ENCODE measurements at regions not wholly inside any gene's neighbourhood (a gene's known extent, or its start where the extent isn't known, plus 50 kb on each side); places are given as distances from the start of the nearest gene placed in this dataset.

DNA sequence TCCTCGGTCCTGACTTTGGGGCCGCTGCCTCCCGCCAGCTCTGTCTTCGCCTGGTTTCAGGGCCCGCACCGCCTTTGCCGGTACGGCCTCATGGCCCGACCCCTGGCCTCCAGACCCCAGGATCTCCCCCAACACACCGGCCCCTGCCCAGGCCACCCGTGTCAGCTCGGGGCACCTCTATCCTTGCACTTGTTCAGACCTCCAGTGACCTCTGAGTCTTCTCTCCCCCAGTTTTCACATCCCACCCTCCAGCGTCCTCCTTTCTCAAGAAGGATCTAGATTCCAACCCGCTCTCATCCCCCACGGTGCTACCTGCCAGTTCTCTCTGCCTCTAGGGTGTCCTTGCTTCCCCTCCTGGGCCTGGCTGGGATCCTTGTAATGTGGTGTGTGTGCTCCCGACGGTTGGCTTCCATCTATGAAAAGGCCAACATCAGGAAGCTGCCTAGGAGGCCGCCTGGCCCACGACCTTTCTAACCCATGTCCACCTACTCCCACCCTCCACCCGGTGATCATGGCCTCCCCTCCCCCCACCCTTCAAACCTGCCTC, 61.1 kb downstream of the SPATA31C2 start:
- DNase-seq (ENCODE audit: low read depth) = no peak

DNA sequence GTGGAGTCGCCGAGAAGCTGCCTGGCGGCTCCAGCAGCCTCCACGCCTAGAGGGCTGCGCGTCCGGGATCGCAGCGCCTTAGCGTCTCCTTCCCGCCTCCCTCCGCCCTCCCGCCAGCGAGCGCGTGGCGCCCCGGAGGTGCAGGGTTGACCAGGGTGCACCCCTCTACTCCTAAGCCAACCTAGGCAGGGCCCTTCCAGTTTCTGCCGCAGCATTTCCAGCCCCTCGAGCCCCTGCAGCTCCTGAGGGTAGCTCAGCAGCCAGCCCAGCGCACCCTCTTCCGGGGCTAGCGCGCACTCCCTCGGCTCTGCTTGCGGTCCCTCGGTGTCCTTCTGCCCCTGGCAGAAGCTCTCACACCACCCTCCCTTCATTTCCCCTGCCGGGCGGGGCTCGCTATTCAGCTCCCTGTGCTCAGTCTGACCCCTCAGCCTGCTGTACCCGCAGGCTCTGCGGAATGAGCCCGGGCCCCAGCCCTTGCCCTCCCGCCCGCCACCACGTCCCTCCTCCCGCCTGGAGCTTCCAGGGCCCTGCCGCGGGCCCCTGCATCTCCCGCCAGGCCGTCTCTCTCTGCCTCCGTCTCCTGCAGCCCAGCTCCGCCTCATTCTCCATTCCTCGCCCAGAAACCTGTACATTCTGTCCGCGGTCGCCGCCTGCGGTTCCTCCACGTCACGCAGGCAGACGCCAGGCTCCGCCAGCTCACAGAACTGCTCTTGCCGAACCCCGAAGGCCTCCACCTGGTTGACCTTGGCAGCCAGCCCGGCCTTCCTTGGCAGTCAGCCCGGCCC, 61.8 kb downstream of the SPATA31C2 start:
- peak; percentile 71 for DNase-seq (ENCODE audit: low read depth)

DNA sequence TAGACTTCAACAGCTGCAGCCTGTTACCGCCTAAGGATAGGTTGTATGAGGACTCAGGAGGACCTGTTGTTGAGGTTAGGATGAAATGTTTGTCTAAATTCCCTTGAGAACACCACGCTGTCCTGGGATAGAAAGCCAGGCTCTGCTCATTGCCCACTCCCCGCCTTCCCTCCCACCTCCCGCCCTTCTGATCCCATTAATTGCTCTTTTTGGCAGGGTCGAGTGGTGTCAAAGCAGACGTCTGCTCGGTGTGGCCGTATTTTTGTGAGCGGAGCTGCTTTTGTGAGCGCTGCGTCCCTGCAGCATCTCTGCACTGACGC, 62.3 kb downstream of the SPATA31C2 start:
- DNase-seq (ENCODE audit: low read depth) = no peak

DNA sequence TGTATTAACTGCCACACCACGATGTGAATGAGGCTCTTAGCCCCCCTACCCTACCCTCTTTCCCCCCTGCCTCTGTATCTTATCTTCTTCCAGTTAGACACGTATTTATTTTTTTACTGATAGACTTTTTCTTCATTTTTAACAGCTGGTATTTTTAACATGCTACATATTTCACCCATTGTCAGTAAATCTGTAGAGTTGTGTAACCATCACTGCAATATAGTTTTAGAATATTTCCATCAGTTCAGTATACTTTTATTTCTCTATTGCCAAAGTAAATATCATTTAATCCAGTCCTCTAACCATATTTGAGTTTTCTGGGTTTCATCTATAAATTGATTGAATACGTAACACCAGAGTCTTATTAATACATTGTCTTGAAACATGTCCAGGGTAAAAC, 62.8 kb downstream of the SPATA31C2 start:
- DNase-seq (ENCODE audit: low read depth) = no peak

DNA sequence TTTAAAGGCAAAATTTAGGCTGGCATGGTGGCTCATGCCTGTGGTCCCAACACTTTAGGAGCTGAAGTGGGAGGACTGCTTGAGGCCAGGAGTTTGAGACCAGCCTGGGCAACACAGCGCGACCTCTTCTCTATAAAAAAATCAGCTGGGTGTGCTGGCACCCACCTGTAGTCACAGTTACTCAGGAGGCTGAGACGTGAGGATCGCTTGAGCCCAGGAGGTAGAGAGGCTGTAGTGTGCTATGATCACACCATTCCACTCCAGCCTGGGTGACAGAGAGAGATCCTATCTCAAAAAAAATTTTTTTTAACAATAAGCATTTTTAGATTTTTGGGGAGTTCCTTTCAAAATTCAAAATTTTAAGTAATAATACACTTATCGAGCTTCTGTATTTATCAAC, 63.3 kb downstream of the SPATA31C2 start:
- no peak for DNase-seq (ENCODE audit: low read depth)

DNA sequence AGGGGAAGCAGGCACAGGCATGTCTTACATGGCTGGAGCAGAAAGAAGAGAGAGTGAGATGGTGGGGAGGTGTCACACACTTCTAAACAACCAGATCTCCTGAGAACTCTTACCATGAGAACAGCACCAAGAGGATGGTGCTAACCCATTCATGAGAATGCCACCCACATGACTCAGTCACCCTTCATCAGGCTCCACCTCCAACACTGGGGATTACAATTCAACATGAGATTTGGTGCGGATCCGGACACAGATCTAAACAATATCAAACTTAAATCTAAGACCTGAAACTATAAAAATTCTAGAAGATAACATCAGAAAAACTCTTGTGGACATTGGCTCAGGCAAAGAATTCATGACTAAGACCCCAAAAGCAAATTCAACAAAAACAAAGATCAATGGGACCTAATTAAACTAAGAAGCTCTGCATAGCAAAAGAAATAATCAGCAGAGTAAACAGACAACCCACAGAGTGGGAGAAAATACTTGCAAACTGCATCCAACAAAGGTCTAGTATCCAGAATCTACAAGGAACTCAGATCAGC, 65.4 kb downstream of the SPATA31C2 start:
- DNase-seq (ENCODE audit: low read depth) = no peak

DNA sequence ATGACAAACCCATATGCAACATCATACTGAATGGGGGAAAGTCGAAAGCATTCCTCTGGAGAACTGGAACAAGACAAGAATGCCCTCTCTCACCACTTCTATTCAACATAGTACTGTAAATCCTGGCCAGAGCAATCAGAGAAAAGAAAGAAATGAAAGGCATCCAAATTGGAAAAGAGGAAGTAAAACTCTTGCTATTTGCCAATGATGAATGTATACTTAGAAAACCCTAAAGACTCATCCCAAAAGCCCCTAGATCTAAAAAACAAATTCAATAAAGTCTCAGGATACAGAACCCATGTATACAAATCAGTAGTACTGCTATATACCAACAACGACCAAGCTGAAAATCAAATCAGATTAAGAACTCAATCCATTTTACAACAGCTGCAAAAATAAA, 66.9 kb downstream of the SPATA31C2 start:
- no peak for DNase-seq (ENCODE audit: low read depth)

DNA sequence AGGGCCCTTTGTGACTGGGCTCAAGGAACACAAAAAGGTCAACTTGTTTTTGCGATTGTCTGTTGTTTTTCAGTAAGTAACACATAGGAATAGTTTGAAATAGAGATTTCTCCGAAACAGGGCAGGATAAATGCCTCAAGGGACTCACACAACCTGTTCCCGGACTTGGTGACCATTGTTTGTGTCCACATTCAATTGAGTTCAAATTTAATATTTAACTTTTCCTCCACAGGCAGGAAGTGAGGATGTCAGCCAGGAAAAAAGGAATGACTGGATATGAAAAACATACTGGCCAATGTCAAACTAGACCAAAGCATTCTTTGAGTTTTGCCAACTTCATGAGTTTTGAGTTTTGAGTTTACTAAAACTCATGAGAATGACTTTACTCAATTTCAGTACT, 72.7 kb downstream of the SPATA31C2 start:
- DNase-seq (ENCODE audit: low read depth) = no peak

DNA sequence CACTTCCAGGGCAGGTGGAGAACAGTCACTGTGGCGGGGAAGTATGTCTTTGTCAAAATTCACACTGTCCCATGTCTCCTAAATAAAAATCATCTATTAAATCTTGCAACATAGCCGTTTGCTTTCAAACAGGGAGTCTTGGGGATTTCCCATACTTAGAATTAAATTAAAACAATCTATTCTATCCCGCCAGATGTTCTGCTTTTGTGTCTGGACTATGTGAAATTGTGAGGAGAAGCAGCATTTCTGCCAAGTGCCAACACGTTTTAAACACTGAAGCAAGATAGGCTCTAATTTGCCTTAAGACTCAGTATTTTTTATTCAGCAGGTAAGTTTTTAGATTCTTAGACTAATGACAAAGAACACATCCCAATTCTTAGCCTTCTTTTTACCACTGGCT, 73.7 kb downstream of the SPATA31C2 start:
- no peak for DNase-seq (ENCODE audit: low read depth)

DNA sequence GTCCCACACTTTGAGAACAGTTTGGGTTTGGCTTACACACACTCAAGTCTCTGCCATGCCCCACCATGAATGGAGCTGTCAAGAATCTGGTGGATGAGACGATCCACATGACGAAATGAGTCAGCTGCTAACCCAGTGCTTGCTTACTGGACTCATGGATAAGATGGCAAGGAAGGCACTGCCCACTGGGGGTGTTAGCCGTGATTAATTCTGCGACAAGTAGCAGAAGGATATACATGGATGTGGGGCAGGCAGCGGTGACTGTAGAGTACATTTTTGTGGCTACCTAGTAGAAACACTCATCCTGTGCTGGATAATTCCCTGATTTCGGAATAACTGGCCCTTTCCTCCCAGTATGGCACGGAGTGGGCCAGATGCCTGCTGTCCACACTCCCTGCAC, 77.5 kb downstream of the SPATA31C2 start:
- peak; percentile 64 for DNase-seq (ENCODE audit: low read depth)

DNA sequence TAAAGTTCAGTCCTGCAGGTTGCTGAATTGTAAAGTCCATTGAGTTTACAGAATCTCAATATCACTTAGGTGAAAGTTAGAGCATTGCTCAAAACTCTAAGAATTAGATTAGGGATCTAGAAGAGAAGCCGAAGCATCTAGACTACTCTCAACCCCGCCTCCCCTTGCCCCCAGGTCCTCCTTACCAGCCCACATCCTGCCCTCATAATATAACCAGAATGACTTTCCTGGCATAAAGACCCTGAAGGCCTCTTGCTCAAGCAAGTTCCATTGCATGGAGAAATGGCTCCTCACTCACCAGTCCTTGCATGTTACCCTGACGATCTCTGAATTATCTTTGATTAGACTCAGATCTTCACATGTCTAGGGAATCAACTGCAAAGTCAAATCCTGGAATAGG, 78.8 kb downstream of the SPATA31C2 start:
- DNase-seq (ENCODE audit: low read depth) = no peak

DNA sequence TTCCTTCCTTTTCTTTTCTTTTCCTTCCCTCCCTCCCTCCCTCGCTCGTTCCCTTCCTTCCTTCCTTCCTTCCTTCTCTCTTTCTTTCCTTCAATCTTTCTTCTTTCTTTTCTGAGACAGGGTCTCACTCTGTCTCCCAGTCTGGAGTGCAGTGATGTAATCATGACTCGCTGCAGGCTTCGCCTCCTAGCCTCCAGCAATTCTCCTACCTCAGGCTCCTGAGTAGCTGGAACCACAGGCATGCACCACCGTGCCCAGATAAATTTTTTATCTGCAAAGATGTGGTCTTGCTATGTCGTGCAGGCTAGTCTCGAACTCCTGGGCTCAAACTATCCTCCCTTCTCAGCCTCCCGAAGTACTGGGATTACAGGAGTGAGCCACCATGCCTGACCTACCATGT, 81.4 kb downstream of the SPATA31C2 start:
- DNase-seq (ENCODE audit: low read depth) = peak; percentile 44

DNA sequence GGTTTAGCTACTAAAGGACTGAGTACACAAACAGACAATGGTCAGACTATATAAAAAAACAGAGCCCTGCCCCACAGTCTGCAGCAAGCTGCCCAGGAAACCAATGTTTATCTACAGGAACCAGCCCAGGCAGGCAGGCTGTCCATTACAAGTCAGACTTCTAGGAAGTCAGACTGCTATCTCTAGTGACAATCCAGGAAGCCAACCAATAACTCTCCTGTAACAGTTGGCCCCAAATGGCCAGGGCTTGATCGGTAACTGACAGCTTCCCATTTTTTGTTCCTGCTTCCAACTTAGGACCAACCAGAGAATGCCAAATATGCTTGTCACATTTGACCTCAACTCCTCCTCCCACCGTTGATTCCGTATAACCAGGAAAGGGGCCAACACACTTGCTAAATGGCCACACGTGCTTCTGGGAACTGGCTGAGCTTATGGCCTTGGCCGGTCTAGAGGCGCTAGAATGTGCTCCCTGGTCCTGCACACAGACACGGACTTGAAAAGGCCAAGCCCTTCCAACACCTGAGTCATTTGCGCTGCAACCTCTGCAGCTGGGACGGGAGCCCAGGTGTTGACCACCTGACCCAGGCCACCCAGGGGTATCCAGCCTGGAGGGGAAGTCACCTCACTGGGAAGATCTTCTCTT, 79.6 kb upstream of the CDK20 start:
- DNase-seq (ENCODE audit: low read depth) = no peak

DNA sequence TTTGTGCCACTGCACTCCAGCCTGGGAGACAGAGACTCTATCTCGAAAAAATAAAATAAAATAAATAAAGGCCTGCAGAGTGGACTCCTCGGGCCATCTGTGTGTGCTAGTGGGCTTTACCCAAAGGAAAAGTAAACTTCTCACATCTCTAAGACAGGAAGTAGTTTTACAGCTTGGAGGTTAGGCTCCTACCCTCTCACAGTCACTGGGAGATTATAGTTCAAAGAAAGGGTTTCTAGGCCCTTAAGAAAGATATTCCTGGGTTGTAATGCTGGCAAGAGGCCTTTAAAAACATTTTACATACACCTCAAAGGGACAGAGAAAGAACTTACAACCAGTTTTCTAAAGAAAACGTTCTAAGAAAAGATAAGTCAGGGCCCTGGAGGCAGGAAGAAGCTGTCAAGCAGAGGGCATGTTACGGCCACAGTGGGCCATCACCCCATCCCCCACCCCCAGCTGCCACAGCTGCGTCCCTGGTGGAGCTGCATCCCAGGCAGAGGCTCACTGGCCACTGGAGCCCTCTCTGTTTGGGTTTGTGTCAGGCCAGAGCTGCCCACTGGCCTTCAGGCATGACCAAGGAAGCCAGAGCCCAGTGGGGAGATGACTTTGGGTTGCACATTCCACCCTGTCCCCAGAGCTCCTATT, 78.1 kb upstream of the CDK20 start:
- DNase-seq (ENCODE audit: low read depth) = no peak

DNA sequence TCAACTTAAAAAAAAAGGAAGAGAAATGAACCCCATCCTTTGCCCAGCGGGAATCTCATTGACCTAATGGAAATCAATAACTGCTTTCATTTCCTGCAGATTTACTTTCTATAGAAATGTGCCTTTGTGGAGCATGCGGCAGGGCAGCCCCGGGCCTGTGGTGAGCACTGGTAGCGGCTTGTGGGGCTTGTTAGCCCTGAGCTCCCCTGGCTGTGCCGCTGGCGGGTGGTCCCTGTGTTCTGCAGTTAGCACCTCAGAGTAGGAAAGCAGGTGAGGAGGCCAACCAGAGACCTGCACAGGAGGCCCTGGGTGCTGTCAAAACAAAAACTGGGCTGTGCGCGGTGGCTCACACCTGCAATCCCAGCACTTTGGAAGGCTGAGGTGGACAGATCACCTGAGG, 76.8 kb upstream of the CDK20 start:
- DNase-seq (ENCODE audit: low read depth) = no peak

DNA sequence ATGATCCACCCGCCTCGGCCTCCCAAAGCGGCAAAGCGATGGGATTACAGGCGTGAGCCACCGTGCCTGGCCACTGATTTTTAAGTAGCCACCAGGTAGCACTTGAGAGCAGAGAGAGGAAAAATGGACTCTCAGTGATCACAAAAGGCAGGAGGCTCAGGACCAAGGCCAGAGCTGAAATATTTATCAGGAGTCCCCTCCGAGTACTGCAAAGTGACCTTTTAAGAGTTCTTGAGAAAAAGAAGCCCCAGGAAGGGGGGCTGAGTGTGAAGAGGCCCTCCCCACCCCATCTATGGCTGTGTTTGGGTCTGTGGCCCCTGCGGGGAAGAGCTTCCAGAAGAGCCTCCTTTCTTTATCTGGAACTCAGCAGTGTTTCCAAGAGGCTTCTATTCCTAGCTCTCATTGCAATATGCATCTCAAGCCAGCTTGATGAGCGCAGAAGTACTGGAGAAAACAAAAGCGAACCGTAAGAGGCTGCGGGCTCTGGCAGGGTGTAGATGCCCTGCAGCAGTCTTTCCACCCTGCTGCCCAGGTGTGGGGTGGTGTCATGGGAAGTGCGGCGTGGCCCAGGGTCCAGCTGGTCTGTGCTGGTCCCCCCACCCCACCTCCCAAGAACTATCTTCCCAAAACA, 75.5 kb upstream of the CDK20 start:
- DNase-seq (ENCODE audit: low read depth) = no peak

DNA sequence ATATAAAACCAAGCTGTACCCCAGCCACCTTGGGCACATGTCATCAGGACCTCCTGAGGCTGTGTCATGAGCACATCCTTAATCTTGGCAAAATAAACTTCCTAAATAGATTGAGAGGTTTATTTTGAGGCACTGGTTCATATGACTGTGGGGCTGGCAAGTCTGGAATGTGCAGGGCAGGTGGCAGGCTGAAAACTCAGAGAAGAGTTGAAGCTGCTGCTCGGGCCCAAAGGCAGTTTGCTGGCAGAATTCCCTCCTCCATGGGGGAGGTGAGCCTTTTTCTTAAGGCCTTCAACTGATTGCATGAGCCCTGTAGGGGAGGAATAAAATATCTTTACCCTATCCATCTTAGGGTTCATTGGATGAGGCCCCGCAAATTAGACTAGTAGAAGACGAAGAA, 72.2 kb upstream of the CDK20 start:
- DNase-seq (ENCODE audit: low read depth) = no peak

DNA sequence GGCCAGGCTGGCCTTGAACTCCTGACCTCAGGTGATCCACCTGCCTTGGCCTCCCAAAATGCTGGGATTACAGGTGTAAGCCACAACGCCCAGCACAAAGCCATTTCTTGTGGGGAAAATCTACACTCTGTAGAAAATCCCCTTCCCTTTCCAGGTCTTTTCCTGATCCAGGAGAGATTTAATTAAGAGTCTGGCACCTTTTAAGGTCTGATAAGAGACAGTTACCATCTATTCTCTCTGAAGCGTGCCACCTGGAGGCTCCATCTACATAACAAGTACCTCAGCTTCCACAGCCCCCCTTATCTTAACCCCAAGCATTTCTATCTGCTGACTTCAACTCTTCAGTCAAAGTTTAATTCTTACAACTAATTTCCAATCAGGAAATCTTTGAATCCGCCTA, 71.4 kb upstream of the CDK20 start:
- DNase-seq (ENCODE audit: low read depth) = no peak

DNA sequence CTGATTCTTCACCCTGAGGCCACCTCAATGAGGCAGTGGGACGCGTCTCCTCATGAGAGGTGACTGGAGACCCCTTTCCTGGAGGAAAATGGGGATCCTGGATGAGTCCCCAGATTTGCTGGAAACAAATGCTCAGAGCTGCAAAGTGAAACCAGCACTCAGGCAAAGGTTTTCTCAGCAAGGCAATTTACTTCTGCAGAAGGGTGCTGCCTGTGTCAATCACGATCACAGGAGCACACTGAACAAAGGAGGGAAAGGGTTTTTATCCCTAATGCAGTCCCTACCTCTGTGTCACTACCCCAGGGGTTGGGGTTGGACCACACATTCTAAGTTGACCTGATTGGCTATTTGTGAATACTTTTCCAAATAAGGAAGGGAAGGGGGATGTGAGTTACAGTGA, 69.9 kb upstream of the CDK20 start:
- DNase-seq (ENCODE audit: low read depth) = no peak

DNA sequence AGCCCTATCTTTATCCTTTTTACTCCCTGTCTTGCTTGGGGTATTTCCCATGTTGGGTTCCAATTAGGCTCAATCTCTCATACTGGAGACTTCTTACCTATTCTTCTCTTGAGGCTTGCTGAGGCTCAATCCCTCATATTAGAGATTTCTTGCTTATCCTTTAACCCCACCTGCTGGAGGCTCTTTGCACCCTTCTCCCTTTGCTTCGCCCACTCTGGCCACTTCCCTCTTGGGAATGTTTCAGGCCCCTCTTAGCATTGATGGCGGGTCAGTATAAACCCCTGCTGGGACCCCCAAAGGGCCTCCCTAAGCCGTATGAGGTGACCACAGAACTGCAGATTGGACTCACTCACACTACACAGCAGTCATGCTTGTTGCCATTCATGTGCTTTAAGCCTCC, 69.3 kb upstream of the CDK20 start:
- no peak for DNase-seq (ENCODE audit: low read depth)

DNA sequence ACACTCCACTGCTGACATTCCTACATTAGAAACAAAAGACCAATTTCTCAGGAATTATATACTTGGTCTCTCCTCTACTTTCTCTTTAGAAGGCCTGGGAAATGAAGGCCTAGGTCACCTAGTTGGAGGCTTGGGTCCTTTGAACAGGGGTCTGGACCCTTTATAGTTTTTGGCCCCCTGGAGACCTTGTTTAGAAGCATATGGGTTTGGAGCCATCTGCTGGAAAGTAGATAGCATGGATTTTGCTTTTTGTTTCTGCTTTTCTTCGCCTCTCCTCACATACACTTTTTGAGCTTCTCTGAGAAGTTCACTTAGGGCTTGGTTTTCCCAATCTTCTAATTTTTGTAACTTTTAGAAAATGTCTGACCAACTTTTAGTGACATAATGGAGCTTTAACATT, 67.1 kb upstream of the CDK20 start:
- DNase-seq (ENCODE audit: low read depth) = no peak

DNA sequence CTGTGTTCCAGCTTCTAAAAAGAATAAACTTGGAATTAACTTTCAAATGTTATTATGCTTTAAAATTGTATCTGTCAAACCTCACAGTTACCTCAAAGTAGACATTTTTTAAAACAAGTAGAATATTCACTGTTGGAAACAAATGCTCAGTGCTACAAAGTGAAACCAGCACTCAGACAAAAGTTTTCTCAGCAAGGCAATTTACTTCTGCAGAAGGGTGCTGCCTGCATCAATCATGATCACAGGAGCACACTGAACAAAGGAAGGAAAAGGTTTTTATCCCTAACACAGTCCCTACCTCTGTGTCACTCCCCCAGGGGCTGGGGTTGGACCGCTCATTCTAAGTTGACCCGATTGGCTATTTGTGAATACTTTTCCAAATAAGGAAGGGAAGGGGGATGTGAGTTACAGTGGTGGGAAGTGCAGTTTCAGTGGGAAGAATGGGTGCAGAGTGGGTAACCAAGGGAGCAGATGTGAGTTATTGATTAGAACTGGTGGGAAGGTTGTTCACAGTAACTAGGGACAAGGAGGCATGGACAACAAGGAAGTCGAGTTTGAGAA, 63.0 kb upstream of the CDK20 start:
- no peak for DNase-seq (ENCODE audit: low read depth)

All from HT1080 (cell line).